ENCODE measurements at regions not wholly inside any gene's neighbourhood (a gene's known extent, or its start where the extent isn't known, plus 50 kb on each side); places are given as distances from the start of the nearest gene placed in this dataset.

GRCh38 chrX:1074172-1074571 is 138.3 kb downstream of the CRLF2 start:
- TF ChIP-seq RCOR1 (IDR thresholded peaks at IDR 0.05; ENCODE audit: insufficient replicate concordance, low read length), result no peak
- TF ChIP-seq, protein P1, sequence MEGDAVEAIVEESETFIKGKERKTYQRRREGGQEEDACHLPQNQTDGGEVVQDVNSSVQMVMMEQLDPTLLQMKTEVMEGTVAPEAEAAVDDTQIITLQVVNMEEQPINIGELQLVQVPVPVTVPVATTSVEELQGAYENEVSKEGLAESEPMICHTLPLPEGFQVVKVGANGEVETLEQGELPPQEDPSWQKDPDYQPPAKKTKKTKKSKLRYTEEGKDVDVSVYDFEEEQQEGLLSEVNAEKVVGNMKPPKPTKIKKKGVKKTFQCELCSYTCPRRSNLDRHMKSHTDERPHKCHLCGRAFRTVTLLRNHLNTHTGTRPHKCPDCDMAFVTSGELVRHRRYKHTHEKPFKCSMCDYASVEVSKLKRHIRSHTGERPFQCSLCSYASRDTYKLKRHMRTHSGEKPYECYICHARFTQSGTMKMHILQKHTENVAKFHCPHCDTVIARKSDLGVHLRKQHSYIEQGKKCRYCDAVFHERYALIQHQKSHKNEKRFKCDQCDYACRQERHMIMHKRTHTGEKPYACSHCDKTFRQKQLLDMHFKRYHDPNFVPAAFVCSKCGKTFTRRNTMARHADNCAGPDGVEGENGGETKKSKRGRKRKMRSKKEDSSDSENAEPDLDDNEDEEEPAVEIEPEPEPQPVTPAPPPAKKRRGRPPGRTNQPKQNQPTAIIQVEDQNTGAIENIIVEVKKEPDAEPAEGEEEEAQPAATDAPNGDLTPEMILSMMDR (conservative IDR thresholded peaks at IDR 0.05; ENCODE audit: low read depth, low read length), result no peak
- no peak for TF ChIP-seq POLR2A (IDR thresholded peaks at IDR 0.05; ENCODE audit: low read depth, low read length)
- no peak for TF ChIP-seq CEBPB (IDR thresholded peaks at IDR 0.05; ENCODE audit: low read depth, low read length)
- no peak for TF ChIP-seq BHLHE40 (IDR thresholded peaks at IDR 0.05; ENCODE audit: low read depth, low read length)
- TF ChIP-seq SMC3 (IDR thresholded peaks at IDR 0.05; ENCODE audit: low read depth, low read length), result no peak
